Activated CD4-positive, CD25-positive, alpha-beta regulatory T cell treated with anti-CD3 and anti-CD28 coated beads, Interleukin-2, amount 50 U/mL, for 24 hours (primary cell): ENCODE measurements at regions not wholly inside any gene's neighbourhood (a gene's known extent, or its start where the extent isn't known, plus 50 kb on each side); places are given as distances from the start of the nearest gene placed in this dataset.

ENCODE experiments used
- ATAC-seq, 2 donors: fragments of 150-1000 bp; cut with Tn5 transposase; one replicate each; pipeline ENCODE4 v1.10.0; 2021; ENCODE audit warnings: mild to moderate bottlenecking in 1 of 2, moderate library complexity in 1 of 2

- no peak for ATAC-seq
Observed at GRCh38 chr5:2283481-2284045, 400.8 kb upstream of the IRX4 start.

DNA sequence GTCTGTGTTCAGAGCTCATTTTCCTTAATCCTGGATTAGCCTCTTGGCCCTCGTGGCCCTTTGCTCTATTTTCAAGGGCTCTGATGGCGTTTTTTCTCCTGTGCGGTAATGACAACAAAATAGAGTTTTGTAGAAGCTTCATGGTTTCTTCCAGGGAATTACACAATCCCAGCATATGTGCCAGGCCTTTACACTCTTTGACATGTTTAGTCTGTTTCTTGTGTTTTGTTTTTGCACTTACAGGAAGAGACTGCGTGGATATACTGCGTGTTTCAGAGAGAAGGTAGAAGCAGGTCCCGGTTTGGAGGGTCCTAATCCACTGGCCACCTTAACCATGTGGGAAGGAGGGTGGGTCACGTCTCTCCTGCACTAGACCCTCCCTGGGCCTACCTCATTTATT, 400.2 kb upstream of the IRX4 start:
- ATAC-seq, result no peak

GRCh38 chr5:2282034-2282690, 399.4 kb upstream of the IRX4 start:
- no peak for ATAC-seq

- ATAC-seq, result no peak
Observed at GRCh38 chr5:2281446-2281845, 398.7 kb upstream of the IRX4 start.

DNA sequence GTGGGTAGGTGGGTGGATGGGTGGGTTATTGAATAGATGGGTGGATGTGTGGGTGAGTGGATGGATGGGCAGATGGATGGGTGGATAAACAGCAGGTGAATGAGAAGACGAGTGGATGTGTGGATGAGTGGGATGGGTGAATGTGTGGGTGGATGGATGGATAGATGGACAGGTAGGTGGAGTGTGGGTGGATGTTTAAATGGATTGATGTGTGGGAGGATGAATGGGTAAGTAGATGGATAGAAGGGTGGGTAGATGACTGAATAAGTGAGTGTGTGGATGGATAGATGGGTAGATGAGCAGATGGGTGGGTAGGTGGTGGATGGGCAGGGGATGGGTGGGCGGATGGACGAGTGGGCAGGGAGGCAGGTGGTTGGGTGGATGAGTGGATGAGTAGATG, 397.6 kb upstream of the IRX4 start:
- ATAC-seq, result no peak

GRCh38 chr5:2278825-2279456, 396.2 kb upstream of the IRX4 start:
- ATAC-seq, result no peak

DNA sequence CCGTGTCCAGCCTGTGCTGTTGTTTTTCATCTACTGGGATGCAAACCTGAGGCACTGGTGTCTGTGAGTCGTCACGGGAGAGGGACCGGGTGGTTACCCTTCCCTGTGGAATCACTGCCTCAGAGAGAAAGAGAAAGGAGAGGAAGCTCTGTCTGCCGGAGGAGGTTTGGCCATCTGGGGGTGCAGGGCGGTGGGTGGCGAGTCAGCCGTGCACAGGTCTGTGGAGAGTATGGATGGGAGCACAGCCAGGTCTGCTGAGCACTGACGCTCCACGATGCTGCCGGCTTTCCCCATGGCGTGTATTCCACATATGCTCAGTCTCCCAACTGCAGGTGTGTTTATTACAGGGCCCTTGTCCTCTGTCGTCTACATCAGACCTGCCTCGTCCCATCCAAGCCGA, 395.2 kb upstream of the IRX4 start:
- ATAC-seq, result no peak

- no peak for ATAC-seq
Observed at GRCh38 chr5:2276101-2276500, 393.4 kb upstream of the IRX4 start.

DNA sequence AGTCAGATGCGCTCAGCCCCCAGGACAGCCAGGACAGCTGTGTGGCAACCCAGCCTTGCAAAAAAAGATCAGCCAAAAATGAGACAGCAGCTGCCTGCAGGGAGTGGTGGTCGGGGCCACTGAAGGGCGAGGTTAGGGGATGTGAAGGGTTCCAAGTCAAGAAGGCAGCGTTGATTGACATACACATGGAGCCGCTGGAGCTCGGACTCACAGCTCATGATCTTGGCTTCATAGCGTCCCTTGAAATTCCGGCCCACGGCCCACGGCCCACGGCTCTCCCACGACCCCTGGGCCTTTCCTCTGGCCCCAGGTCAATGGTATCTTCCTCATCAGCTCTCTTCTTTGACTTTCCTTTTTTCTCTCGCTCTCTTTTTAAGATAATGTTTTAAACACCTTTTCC, 390.0 kb upstream of the IRX4 start:
- ATAC-seq, result no peak

DNA sequence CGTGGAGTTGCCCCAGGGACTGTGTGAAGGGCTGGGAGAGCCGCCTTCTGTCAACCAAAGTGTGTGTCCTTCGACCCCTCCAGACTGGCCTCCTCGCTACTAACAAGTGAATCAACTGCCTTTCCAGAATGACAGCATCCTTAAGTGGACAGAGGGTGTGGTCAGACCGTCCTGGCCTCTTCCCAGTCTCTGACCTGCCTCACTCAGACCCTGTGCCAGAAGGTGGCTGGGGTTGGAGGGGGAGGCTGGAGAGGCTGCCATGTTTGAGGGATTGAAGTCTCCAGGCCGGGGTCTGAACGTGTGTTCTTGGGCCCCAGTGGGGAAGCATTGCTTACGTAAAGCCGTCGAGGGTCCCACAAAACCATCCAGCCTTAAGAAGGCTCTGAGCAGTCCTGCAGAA, 389.3 kb upstream of the IRX4 start:
- ATAC-seq, result no peak

- no peak for ATAC-seq
Observed at GRCh38 chr5:2271316-2271715, 388.6 kb upstream of the IRX4 start.

DNA sequence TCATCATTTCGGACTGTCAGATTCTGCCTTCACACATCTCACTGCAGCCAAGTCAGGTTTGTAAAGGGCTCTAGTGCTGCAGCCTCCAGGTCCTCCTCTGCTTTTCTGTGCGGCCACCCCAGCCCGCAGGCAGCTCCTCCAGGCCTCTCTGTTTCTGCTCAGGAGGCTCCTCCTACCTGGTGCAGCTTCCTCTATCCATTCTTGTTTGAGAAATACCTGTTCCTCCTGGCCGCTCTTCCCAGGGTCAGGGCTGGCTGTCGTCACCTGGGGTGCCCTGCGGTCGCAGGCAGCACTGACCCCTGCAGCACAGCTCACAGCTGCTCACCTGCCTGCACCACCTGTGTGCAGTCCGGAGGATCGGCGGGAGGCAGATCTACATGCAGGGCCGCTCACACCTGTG, 387.7 kb upstream of the IRX4 start:
- no peak for ATAC-seq

GRCh38 chr5:2269656-2270055, 386.9 kb upstream of the IRX4 start:
- no peak for ATAC-seq

DNA sequence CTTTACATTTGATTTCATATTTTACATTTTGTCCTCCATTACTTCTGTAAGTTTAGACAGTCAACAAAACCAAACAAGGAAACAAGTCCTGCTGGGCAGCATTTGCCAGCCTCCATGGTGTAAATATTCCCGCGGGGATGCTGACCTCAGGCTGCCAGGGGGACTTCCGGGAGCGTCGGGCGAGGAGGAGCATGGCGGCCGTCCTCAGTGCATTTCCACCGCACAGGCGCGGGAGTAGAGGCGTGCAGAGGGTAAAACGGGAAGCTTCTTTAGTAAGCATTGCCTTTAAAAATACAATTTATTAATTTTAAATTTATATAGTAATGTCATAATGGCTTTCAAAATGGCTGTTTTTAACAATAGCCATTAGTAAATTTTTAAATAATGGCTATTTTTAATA, 385.3 kb upstream of the IRX4 start:
- ATAC-seq, result no peak

- ATAC-seq, result no peak
Observed at GRCh38 chr5:2266641-2267240, 384.0 kb upstream of the IRX4 start.

GRCh38 chr5:2265341-2265740, 382.6 kb upstream of the IRX4 start:
- ATAC-seq, result no peak

GRCh38 chr5:2263763-2264162, 381.0 kb upstream of the IRX4 start:
- no peak for ATAC-seq

DNA sequence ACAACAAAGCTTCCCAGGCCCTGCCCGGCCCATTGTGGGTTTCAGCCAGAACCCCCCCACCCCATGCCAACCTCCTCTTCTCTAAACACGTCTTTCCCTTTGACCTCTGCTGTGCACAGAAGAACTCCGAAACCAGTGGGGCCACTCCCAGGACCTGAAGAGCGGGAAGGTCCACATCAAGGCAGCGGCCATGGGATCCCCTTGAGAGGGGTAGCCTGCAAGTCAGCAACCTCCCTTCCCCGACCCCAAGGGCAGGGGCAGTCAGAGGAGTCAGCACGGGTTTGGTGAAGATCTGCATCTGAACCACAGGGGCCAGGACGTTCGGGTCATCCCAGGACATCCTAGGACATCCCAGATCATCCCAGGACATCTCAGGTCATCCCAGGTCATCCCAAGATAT, 379.9 kb upstream of the IRX4 start:
- ATAC-seq, result no peak

DNA sequence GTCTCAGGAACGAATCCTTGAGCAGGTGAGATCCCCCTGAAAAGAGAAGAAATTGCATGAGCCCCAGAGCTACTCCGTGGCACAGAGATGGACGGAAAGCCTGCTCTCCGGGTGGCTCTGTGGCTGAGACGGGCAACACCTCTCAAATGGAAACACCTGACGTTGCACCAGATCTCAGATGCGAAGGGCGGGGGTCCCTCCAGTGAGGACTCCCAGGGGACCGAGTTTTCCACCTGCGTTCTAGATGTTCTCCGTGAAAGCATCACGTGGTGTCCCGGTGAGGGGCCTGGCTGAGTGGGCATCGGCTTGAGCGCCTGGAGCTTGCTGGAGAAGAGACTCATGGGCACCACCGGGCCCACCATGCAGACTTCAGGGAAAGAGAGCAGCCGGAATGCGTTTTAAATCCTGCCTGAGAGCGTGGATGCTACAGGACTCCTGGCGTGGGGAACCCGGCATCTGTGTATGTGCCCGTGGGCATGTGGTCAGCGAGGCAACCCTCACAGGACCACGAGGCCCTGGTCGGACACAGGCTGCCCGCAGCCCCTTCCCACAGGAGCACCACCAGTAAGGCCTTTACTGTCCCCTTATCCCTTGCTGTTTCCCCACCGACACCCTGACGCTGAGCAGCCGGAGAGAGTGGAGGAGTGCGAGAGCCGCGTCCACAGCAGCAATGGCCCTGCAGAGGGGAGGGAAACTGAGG, 378.4 kb upstream of the IRX4 start:
- ATAC-seq, result no peak

DNA sequence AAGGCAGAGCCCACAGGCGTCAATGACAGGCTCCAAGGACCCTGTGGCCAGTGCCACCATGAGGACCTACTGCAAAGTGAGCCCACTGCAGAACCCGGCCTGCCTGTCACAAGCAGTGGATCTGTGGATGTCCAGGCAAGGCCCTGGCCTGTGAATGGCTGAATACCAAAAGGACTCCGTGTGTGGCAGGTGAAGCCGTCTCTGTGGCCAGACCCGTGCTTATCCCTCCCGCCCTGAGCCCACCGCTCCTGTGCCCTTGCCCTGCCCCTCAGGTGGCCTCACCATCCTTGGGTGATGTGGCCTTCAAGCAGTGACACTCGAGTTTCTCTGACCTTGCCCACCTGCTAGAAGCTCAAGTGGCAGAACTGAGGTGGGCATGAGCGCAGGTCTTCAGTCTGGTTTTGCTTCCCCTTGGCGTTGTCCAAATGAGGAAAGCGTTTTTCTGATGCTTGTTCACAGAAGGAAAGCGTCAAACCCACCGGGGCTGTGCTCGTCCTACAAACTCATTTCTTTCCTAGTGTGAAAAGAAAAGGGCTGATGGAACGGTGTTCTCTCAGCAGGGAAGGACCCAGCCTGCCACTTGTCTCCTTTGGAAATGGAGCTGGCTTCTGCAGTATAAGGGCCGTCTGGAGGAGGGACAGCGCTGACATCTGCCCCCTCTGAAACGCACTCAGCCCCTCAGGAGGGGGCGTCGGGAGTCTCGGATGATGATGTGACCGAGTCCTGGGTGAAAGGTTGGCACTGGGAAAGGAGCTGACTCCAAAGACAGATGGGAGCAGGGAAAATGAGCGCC, 377.7 kb upstream of the IRX4 start:
- ATAC-seq, result no peak

DNA sequence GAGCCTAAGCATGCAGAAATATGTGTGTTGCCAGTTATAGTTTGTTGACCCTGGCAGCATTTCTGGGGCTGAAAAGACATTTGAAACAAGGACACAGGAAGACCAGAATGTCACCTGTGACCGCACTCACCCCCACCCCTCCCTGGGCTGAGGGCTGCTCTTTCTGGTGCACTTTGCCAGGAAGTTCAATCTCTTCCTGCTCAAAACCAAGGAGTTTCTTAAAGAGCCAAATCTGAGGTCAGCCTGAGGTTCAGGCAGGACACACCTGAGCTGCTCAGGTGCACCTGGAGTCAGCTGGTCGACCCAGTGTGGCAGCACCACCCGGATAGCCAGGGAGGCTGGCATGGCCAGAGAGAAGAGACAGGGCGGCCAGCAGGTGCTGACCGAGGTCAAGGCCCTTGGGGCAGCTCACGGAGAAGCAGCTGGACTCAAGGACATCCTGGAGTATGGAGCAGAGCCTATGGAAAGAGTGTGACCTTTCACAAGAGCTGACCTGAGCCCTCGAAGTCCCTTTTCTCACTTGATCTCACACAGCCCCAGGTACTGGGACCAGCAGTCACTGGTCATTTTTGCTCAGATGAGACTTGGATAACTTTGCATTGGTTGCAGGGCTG, 376.9 kb upstream of the IRX4 start:
- no peak for ATAC-seq

GRCh38 chr5:2258861-2259260, 376.1 kb upstream of the IRX4 start:
- no peak for ATAC-seq
